Stimulated activated CD4-positive, alpha-beta T cell treated with anti-CD3 and anti-CD28 coated beads, Interleukin-2, amount 100 ng/mL, for 4 hours (primary cell): ENCODE measurements at regions not wholly inside any gene's neighbourhood (a gene's known extent, or its start where the extent isn't known, plus 50 kb on each side); places are given as distances from the start of the nearest gene placed in this dataset.
"Not testable (repeated sequence)": the region's sequence is repeated elsewhere in the genome, so short reads cannot be mapped to it uniquely, and the experiment has no call there.

Experiments
- DNase-seq: peaks from one replicate; pipeline ENCODE4 v3.0.0-alpha.2; 2020; ENCODE audit warnings: low read depth

- DNase-seq: peak; percentile 90
Measured at GRCh38 chr3:125916376-125916978, 52.5 kb upstream of the ROPN1B start.

- DNase-seq: not testable (repeated sequence)
Measured at GRCh38 chr3:125917020-125917549, 51.9 kb upstream of the ROPN1B start.

- DNase-seq: not testable (repeated sequence)
Measured at GRCh38 chr3:125918024-125918423, 51.0 kb upstream of the ROPN1B start.

GRCh38 chr3:125918451-125918850 lies 50.5 kb upstream of the ROPN1B start:
- not testable (repeated sequence) for DNase-seq

- not testable (repeated sequence) for DNase-seq
Measured at GRCh38 chr3:125918866-125919265, 50.1 kb upstream of the ROPN1B start.
